ENCODE measurements at regions not wholly inside any gene's neighbourhood (a gene's known extent, or its start where the extent isn't known, plus 50 kb on each side); places are given as distances from the start of the nearest gene placed in this dataset.
"Not testable (repeated sequence)": the region's sequence is repeated elsewhere in the genome, so short reads cannot be mapped to it uniquely, and the experiment has no call there.

- H3K23ac ChIP-seq (ENCODE audit: low read length in 2 of 2); H3K79me1 ChIP-seq (replicated peaks; ENCODE audit: low read length, poor library complexity, severe bottlenecking); H3K27me3 ChIP-seq (ENCODE audit: control insufficient read depth in 1 of 2, insufficient read depth in 1 of 2, low read length in 2 of 2); H2AFZ ChIP-seq (ENCODE audit: low read depth, low read length); H2BK120ac ChIP-seq (ENCODE audit: low read depth, low read length); H3K4me1 ChIP-seq (ENCODE audit: control insufficient read depth, insufficient read depth, low read depth, low read length); H3K4ac ChIP-seq (ENCODE audit: low read depth in 1 of 2, low read length in 2 of 2); H3K9ac ChIP-seq (ENCODE audit: low read length); H2BK15ac ChIP-seq (ENCODE audit: low read depth, poor library complexity, severe bottlenecking); H3K18ac ChIP-seq (ENCODE audit: low read depth in 1 of 2, low read length in 2 of 2); H3K36me3 ChIP-seq (ENCODE audit: control insufficient read depth in 1 of 2, insufficient read depth in 2 of 2, low read depth in 1 of 2, low read length in 2 of 2); H3K14ac ChIP-seq (ENCODE audit: low read length in 2 of 2); H2BK5ac ChIP-seq (ENCODE audit: low read depth, low read length, poor library complexity, severe bottlenecking); DNase-seq; H3K9me3 ChIP-seq (ENCODE audit: control insufficient read depth, low read length); H3K4me2 ChIP-seq (ENCODE audit: low read length, poor library complexity, severe bottlenecking); H2AK5ac ChIP-seq (ENCODE audit: low read length, severe bottlenecking); H3K4me3 ChIP-seq (ENCODE audit: insufficient read depth in 1 of 2, low read depth in 1 of 2, low read length in 2 of 2); H4K91ac ChIP-seq (ENCODE audit: low read length); H3K27ac ChIP-seq (ENCODE audit: low read length, poor library complexity, severe bottlenecking); H4K8ac ChIP-seq (ENCODE audit: low read length); H2BK12ac ChIP-seq (ENCODE audit: low read length in 2 of 2): not testable (repeated sequence)
These were observed 177.6 kb upstream of the MME start for GRCh38 chr3:154902495-154902894.

DNA sequence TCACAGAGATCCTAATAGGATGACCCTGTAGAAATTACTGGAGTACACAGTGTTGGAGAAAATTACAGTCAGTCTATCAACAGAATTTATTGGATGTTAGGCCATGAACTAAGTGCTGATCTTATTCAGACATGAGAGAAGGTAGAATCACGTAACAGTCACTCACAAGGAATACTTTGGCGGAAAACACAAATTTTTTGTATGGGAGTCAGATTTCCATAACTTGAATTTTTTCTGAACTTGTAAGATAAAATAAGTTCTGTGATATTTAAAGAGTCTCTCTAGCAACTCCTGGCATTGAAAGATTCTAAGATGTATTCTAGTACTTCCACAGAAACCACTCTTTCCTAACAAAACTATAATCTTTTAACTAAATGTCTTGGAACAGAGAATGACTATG, 178.8 kb upstream of the MME start:
- Histone ChIP-seq H3K9me3 (ENCODE audit: control insufficient read depth, low read length) (no peaks in the 10 kb centered on the region), H2BK5ac (ENCODE audit: low read depth, low read length, poor library complexity, severe bottlenecking) (no peak overlapping the region), H3K4ac (ENCODE audit: low read depth in 1 of 2, low read length in 2 of 2) (no peak overlapping the region), H3K27ac (ENCODE audit: low read length, poor library complexity, severe bottlenecking) (no peak overlapping the region), H4K91ac (ENCODE audit: low read length) (no peak overlapping the region), H3K23ac (ENCODE audit: low read length in 2 of 2) (no peak overlapping the region), H4K8ac (ENCODE audit: low read length) (no peak overlapping the region), H3K27me3 (ENCODE audit: control insufficient read depth in 1 of 2, insufficient read depth in 1 of 2, low read length in 2 of 2) (no peaks in the 10 kb centered on the region), H3K36me3 (ENCODE audit: control insufficient read depth in 1 of 2, insufficient read depth in 2 of 2, low read depth in 1 of 2, low read length in 2 of 2) (no peaks in the 10 kb centered on the region), H3K79me1 (replicated peaks; ENCODE audit: low read length, poor library complexity, severe bottlenecking) (no peaks in the 10 kb centered on the region), H3K18ac (ENCODE audit: low read depth in 1 of 2, low read length in 2 of 2) (no peak overlapping the region), H2AFZ (ENCODE audit: low read depth, low read length) (no peak overlapping the region), H3K4me1 (ENCODE audit: control insufficient read depth, insufficient read depth, low read depth, low read length) (no peaks in the 10 kb centered on the region), H2AK5ac (ENCODE audit: low read length, severe bottlenecking) (no peak overlapping the region), H3K9ac (ENCODE audit: low read length) (no peak overlapping the region), H3K4me3 (ENCODE audit: insufficient read depth in 1 of 2, low read depth in 1 of 2, low read length in 2 of 2) (no peak overlapping the region), H3K14ac (ENCODE audit: low read length in 2 of 2) (no peak overlapping the region), H2BK12ac (ENCODE audit: low read length in 2 of 2) (no peak overlapping the region), H3K4me2 (ENCODE audit: low read length, poor library complexity, severe bottlenecking) (no peak overlapping the region), H2BK15ac (ENCODE audit: low read depth, poor library complexity, severe bottlenecking) (no peak overlapping the region), H2BK120ac (ENCODE audit: low read depth, low read length) (no peak overlapping the region)
- WGBS = 100% methylated on average over 2 of the region's 2 CpGs
- no peak for DNase-seq

GRCh38 chr3:154900816-154901215, 179.3 kb upstream of the MME start:
- Histone ChIP-seq H2BK12ac (ENCODE audit: low read length in 2 of 2) (no peak overlapping the region), H3K9me3 (ENCODE audit: control insufficient read depth, low read length) (no peaks in the 10 kb centered on the region), H3K4me1 (ENCODE audit: control insufficient read depth, insufficient read depth, low read depth, low read length) (no peaks in the 10 kb centered on the region), H2AK5ac (ENCODE audit: low read length, severe bottlenecking) (no peak overlapping the region), H3K27me3 (ENCODE audit: control insufficient read depth in 1 of 2, insufficient read depth in 1 of 2, low read length in 2 of 2) (no peaks in the 10 kb centered on the region), H3K79me1 (replicated peaks; ENCODE audit: low read length, poor library complexity, severe bottlenecking) (no peaks in the 10 kb centered on the region), H2AFZ (ENCODE audit: low read depth, low read length) (no peak overlapping the region), H3K4me3 (ENCODE audit: insufficient read depth in 1 of 2, low read depth in 1 of 2, low read length in 2 of 2) (no peak overlapping the region), H3K36me3 (ENCODE audit: control insufficient read depth in 1 of 2, insufficient read depth in 2 of 2, low read depth in 1 of 2, low read length in 2 of 2) (no peaks in the 10 kb centered on the region), H3K4me2 (ENCODE audit: low read length, poor library complexity, severe bottlenecking) (no peak overlapping the region), H3K4ac (ENCODE audit: low read depth in 1 of 2, low read length in 2 of 2) (no peak overlapping the region), H2BK120ac (ENCODE audit: low read depth, low read length) (no peak overlapping the region), H3K27ac (ENCODE audit: low read length, poor library complexity, severe bottlenecking) (no peak overlapping the region), H3K14ac (ENCODE audit: low read length in 2 of 2) (no peak overlapping the region), H2BK15ac (ENCODE audit: low read depth, poor library complexity, severe bottlenecking) (no peak overlapping the region), H4K8ac (ENCODE audit: low read length) (no peak overlapping the region), H3K18ac (ENCODE audit: low read depth in 1 of 2, low read length in 2 of 2) (no peak overlapping the region), H4K91ac (ENCODE audit: low read length) (no peak overlapping the region), H2BK5ac (ENCODE audit: low read depth, low read length, poor library complexity, severe bottlenecking) (no peak overlapping the region), H3K23ac (ENCODE audit: low read length in 2 of 2) (no peak overlapping the region), H3K9ac (ENCODE audit: low read length) (no peak overlapping the region)
- no peak for DNase-seq
- WGBS = 100% methylated on average over 1 of the region's 1 CpG

DNA sequence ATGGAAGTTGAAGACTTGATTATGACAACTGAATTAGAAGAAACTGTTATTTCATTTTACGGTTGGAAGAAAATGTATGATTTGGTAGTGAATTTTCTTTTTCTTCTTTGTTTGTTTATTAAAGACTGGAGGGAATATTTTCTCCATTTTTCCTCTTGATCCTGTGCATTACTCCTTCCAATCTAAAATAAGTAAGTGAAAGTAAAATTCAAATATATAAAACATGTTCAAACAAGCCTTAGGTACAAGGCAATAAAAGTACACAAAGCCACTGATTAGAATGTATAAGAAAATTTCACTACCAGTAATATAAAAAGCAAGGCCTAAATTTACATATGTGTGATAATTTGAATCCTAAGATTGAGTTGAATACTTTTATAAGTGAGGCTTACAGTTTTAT, 181.2 kb upstream of the MME start:
- Histone ChIP-seq H2BK5ac (ENCODE audit: low read depth, low read length, poor library complexity, severe bottlenecking) (no peak overlapping the region), H2BK12ac (ENCODE audit: low read length in 2 of 2) (no peak overlapping the region), H3K36me3 (ENCODE audit: control insufficient read depth in 1 of 2, insufficient read depth in 2 of 2, low read depth in 1 of 2, low read length in 2 of 2) (no peaks in the 10 kb centered on the region), H3K23ac (ENCODE audit: low read length in 2 of 2) (no peak overlapping the region), H3K9me3 (ENCODE audit: control insufficient read depth, low read length) (no peaks in the 10 kb centered on the region), H3K18ac (ENCODE audit: low read depth in 1 of 2, low read length in 2 of 2) (no peak overlapping the region), H3K27me3 (ENCODE audit: control insufficient read depth in 1 of 2, insufficient read depth in 1 of 2, low read length in 2 of 2) (no peaks in the 10 kb centered on the region), H3K9ac (ENCODE audit: low read length) (peak overlapping the region; percentile 75), H3K14ac (ENCODE audit: low read length in 2 of 2) (no peak overlapping the region), H2AFZ (ENCODE audit: low read depth, low read length) (no peak overlapping the region), H3K27ac (ENCODE audit: low read length, poor library complexity, severe bottlenecking) (no peak overlapping the region), H3K4ac (ENCODE audit: low read depth in 1 of 2, low read length in 2 of 2) (no peak overlapping the region), H3K79me1 (replicated peaks; ENCODE audit: low read length, poor library complexity, severe bottlenecking) (no peaks in the 10 kb centered on the region), H3K4me3 (ENCODE audit: insufficient read depth in 1 of 2, low read depth in 1 of 2, low read length in 2 of 2) (no peak overlapping the region), H2AK5ac (ENCODE audit: low read length, severe bottlenecking) (no peak overlapping the region), H4K8ac (ENCODE audit: low read length) (no peak overlapping the region), H4K91ac (ENCODE audit: low read length) (no peak overlapping the region), H2BK120ac (ENCODE audit: low read depth, low read length) (no peak overlapping the region), H3K4me1 (ENCODE audit: control insufficient read depth, insufficient read depth, low read depth, low read length) (no peaks in the 10 kb centered on the region), H3K4me2 (ENCODE audit: low read length, poor library complexity, severe bottlenecking) (no peak overlapping the region), H2BK15ac (ENCODE audit: low read depth, poor library complexity, severe bottlenecking) (no peak overlapping the region)
- no CpG with 5 or more reads among the region's 1 CpG for WGBS
- no peak for DNase-seq

Data from mesenchymal stem cell (in vitro differentiated cells and primary cell).